Neural progenitor cell (in vitro differentiated cells): ENCODE measurements at regions not wholly inside any gene's neighbourhood (a gene's known extent, or its start where the extent isn't known, plus 50 kb on each side); places are given as distances from the start of the nearest gene placed in this dataset.

Source experiments
- EZH2 ChIP-seq: fragments of 200-600 bp; sonication (generic); IDR thresholded peaks from 2 replicates; pipeline ENCODE4 v1.6.1; 2017; ENCODE audit warnings: antibody characterized with exemption, mild to moderate bottlenecking, moderate library complexity
- EZH2phosphoT487 ChIP-seq: fragments of 200-600 bp; sonication (generic); IDR thresholded peaks from 2 replicates; pipeline ENCODE4 v1.6.1; 2017; ENCODE audit warnings: antibody characterized with exemption
- TF ChIP-seq, protein P1 (sequence below): fragments of 200-600 bp; sonication (generic); IDR thresholded peaks from 2 replicates; pipeline ENCODE4 v1.5.1; 2017; ENCODE audit warnings: antibody characterized with exemption, mild to moderate bottlenecking

GRCh38 chr1:187114792-187115191, 286.0 kb downstream of the PLA2G4A start:
- TF ChIP-seq, protein P1, sequence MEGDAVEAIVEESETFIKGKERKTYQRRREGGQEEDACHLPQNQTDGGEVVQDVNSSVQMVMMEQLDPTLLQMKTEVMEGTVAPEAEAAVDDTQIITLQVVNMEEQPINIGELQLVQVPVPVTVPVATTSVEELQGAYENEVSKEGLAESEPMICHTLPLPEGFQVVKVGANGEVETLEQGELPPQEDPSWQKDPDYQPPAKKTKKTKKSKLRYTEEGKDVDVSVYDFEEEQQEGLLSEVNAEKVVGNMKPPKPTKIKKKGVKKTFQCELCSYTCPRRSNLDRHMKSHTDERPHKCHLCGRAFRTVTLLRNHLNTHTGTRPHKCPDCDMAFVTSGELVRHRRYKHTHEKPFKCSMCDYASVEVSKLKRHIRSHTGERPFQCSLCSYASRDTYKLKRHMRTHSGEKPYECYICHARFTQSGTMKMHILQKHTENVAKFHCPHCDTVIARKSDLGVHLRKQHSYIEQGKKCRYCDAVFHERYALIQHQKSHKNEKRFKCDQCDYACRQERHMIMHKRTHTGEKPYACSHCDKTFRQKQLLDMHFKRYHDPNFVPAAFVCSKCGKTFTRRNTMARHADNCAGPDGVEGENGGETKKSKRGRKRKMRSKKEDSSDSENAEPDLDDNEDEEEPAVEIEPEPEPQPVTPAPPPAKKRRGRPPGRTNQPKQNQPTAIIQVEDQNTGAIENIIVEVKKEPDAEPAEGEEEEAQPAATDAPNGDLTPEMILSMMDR, result no peak
- TF ChIP-seq EZH2 (no peak), EZH2phosphoT487 (no peak)
